ENCODE measurements at regions not wholly inside any gene's neighbourhood (a gene's known extent, or its start where the extent isn't known, plus 50 kb on each side); places are given as distances from the start of the nearest gene placed in this dataset.

DNA sequence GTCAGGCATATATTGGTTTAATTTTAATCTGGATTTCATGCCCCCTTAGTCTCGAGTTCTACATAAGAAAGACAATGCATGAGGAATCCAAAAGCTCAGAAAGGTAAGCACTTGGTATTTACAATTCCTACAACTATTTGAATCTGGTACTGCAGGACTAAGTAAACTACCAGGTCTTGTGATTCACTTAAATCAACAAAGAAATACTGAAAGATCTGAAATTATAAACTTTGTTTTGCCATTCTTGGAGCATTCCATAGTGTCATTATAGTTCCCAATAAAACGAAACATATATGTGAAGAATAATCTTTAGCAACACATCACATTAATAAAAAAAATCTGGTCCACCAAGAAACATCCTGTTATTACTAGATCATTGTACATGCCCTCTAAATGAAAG, 482.3 kb downstream of the ANKRD50 start:
- no peaks in the 10 kb centered on the region for H3K36me3 ChIP-seq (ENCODE audit: insufficient read depth, low read length)

DNA sequence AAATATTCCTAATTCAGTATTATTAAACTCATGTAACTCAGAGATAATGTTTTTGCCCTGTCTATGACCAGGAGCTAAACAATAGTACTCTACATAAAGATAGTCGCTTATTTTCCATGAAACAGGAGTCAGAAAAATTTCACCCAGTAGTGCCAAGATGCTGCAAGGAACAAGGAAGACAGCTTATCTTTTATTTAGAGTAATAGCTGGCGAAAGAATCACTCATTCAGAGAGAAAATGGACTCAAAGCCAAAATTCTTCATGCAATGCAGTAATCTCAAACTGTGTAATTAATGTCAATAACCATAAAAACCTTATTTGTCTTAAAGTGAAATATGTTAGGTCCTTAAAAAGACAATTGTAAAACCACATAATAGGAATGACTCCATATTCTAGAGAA, 477.8 kb downstream of the ANKRD50 start:
- Histone ChIP-seq H3K9ac (ENCODE audit: low read length) (no peak overlapping the region), H3K9me3 (ENCODE audit: low read length) (no peaks in the 10 kb centered on the region), H3K27ac (ENCODE audit: low read length) (no peak overlapping the region), H3K27me3 (ENCODE audit: insufficient read depth, low read depth, low read length) (no peaks in the 10 kb centered on the region), H2AFZ (ENCODE audit: low read depth, low read length) (no peak overlapping the region), H3K4me3 (ENCODE audit: low read length) (no peak overlapping the region), H3K36me3 (ENCODE audit: insufficient read depth, low read length) (no peaks in the 10 kb centered on the region), H3K79me2 (replicated peaks; ENCODE audit: insufficient read depth, low read length) (no peaks in the 10 kb centered on the region), H4K20me1 (ENCODE audit: insufficient read depth) (no peaks in the 10 kb centered on the region), H3K9me2 (ENCODE audit: insufficient read depth, low read length) (no peaks in the 10 kb centered on the region), H3K4me2 (ENCODE audit: low read length) (no peak overlapping the region), H3F3A (ENCODE audit: insufficient read depth, low read length, poor library complexity, severe bottlenecking) (no peaks in the 10 kb centered on the region)
- TF ChIP-seq EP300 (conservative IDR thresholded peaks at IDR 0.05; ENCODE audit: poor library complexity, severe bottlenecking) (no peak), EZH2 (IDR thresholded peaks at IDR 0.05; ENCODE audit: borderline replicate concordance, insufficient read depth, low read length, poor library complexity, severe bottlenecking) (no peak), RAD21 (conservative IDR thresholded peaks at IDR 0.05) (no peak), TAF1 (IDR thresholded peaks at IDR 0.05; ENCODE audit: low read depth) (no peak), SMC3 (conservative IDR thresholded peaks at IDR 0.05; ENCODE audit: poor library complexity) (no peak), REST (IDR thresholded peaks at IDR 0.05; ENCODE audit: borderline replicate concordance) (no peak), POLR2AphosphoS5 (IDR thresholded peaks at IDR 0.05) (no peak), CTCF (IDR thresholded peaks at IDR 0.05; ENCODE audit: poor library complexity, severe bottlenecking) (no peak), MXI1 (conservative IDR thresholded peaks at IDR 0.05; ENCODE audit: poor library complexity, severe bottlenecking) (no peak)

More for the DNA sequence above, 482.3 kb downstream of the ANKRD50 start:
- Histone ChIP-seq H4K20me1 (ENCODE audit: insufficient read depth) (no peaks in the 10 kb centered on the region), H3K9me3 (ENCODE audit: low read length) (no peaks in the 10 kb centered on the region), H3K27me3 (ENCODE audit: insufficient read depth, low read depth, low read length) (no peaks in the 10 kb centered on the region), H2AFZ (ENCODE audit: low read depth, low read length) (no peak overlapping the region), H3K9me2 (ENCODE audit: insufficient read depth, low read length) (no peaks in the 10 kb centered on the region), H3K27ac (ENCODE audit: low read length) (no peak overlapping the region), H3K79me2 (replicated peaks; ENCODE audit: insufficient read depth, low read length) (no peaks in the 10 kb centered on the region), H3K4me2 (ENCODE audit: low read length) (no peak overlapping the region), H3K4me3 (ENCODE audit: low read length) (no peak overlapping the region), H3F3A (ENCODE audit: insufficient read depth, low read length, poor library complexity, severe bottlenecking) (no peaks in the 10 kb centered on the region), H3K9ac (ENCODE audit: low read length) (no peak overlapping the region)
- TF ChIP-seq RAD21 (conservative IDR thresholded peaks at IDR 0.05) = no peak
- no peak for TF ChIP-seq EP300 (conservative IDR thresholded peaks at IDR 0.05; ENCODE audit: poor library complexity, severe bottlenecking)
- TF ChIP-seq POLR2AphosphoS5 (IDR thresholded peaks at IDR 0.05) = no peak
- no peak for TF ChIP-seq CTCF (IDR thresholded peaks at IDR 0.05; ENCODE audit: poor library complexity, severe bottlenecking)

All from neural cell (in vitro differentiated cells).